CD14-positive monocyte (primary cell): ENCODE measurements at regions not wholly inside any gene's neighbourhood (a gene's known extent, or its start where the extent isn't known, plus 50 kb on each side); places are given as distances from the start of the nearest gene placed in this dataset.

Source experiments
- DNase-seq, 3 donors: peaks; one replicate each; pipeline ENCODE4 v3.0.0-alpha.2; 2011 to 2022
- H2AFZ ChIP-seq: 2 replicates; pipeline ENCODE4 v1.6.0; 2012; ENCODE audit warnings: mild to moderate bottlenecking, low read depth, low read length, inconsistent platforms; ENCODE audit not compliant: insufficient read depth, poor library complexity, severe bottlenecking
- H3K27ac ChIP-seq, 2 donors: 1 replicate in 1 of 2; 2 replicates in 1 of 2; pipeline ENCODE4 v1.5.1; 2012 to 2013; ENCODE audit warnings: low read length in 2 of 2, control low read depth in 1 of 2, inconsistent platforms in 1 of 2, low read depth in 1 of 2, mild to moderate bottlenecking in 1 of 2
- H3K27me3 ChIP-seq, 2 donors: one replicate each; pipeline versions ENCODE4 v1.6.0 to v1.6.1; 2011 to 2013; ENCODE audit warnings: low read length in 2 of 2; ENCODE audit not compliant: control insufficient read depth in 2 of 2, insufficient read depth in 2 of 2
- H3K36me3 ChIP-seq, 2 donors: replicated peaks in 1 of 2; 1 replicate in 1 of 2; 2 replicates in 1 of 2; pipeline versions ENCODE4 v1.5.1 to v1.6.1; 2012 to 2013; ENCODE audit warnings: low read length in 2 of 2, control low read depth in 1 of 2, inconsistent platforms in 1 of 2, mild to moderate bottlenecking in 1 of 2; ENCODE audit not compliant: insufficient read depth in 2 of 2, control insufficient read depth in 1 of 2
- H3K4me1 ChIP-seq, 2 donors: 1 replicate in 1 of 2; 2 replicates in 1 of 2; pipeline versions ENCODE4 v1.5.1 to v1.6.1; 2012 to 2013; ENCODE audit warnings: low read length in 2 of 2, control low read depth in 1 of 2, inconsistent platforms in 1 of 2, mild to moderate bottlenecking in 1 of 2, moderate library complexity in 1 of 2; ENCODE audit not compliant: insufficient read depth in 2 of 2, control insufficient read depth in 1 of 2
- H3K4me2 ChIP-seq: replicated peaks from 2 replicates; pipeline ENCODE3; 2012; ENCODE audit warnings: low read length, moderate library complexity, mild to moderate bottlenecking; ENCODE audit not compliant: poor library complexity, severe bottlenecking; ENCODE audit errors: extremely low read depth
- H3K4me3 ChIP-seq, 3 experiments: fragments of 200-600 bp in 1 of 3; sonication (generic) in 1 of 3; replicated peaks in 1 of 3; 1 replicate in 2 of 3; 2 replicates in 1 of 3; pipeline ENCODE4 v1.5.1; 2011 to 2013; ENCODE audit warnings: low read length in 3 of 3, mild to moderate bottlenecking in 3 of 3, control low read depth in 2 of 3, low read depth in 2 of 3, inconsistent platforms in 1 of 3, moderate library complexity in 1 of 3
- H3K79me2 ChIP-seq: 2 replicates; pipeline ENCODE4 v1.6.0; 2012; ENCODE audit warnings: mild to moderate bottlenecking, control low read depth, inconsistent platforms, low read length, moderate library complexity; ENCODE audit not compliant: insufficient read depth
- H3K9ac ChIP-seq: 2 replicates; pipeline ENCODE4 v1.6.0; 2017; ENCODE audit warnings: low read length, mild to moderate bottlenecking; ENCODE audit not compliant: insufficient read depth, poor library complexity, severe bottlenecking
- H3K9me3 ChIP-seq, 2 donors: replicated peaks in 1 of 2; 1 replicate in 1 of 2; 2 replicates in 1 of 2; pipeline versions ENCODE4 v1.5.1 to v1.6.1; 2012 to 2013; ENCODE audit warnings: low read length in 2 of 2, control low read depth in 1 of 2; ENCODE audit not compliant: control insufficient read depth in 1 of 2, insufficient read depth in 1 of 2
- H4K20me1 ChIP-seq: 2 replicates; pipeline ENCODE4 v1.6.0; 2012; ENCODE audit warnings: mild to moderate bottlenecking, low read length, control low read depth, moderate library complexity; ENCODE audit not compliant: insufficient read depth
- H3K27ac Mint-ChIP-seq, 7 donors: one replicate each; pipeline ENCODE4 v1.8.0; 2020; ENCODE audit warnings: mild to moderate bottlenecking in 7 of 7, mixed read lengths in 7 of 7, moderate library complexity in 6 of 7, inconsistent platforms in 2 of 7
- H3K27me3 Mint-ChIP-seq, 3 donors: one replicate each; pipeline ENCODE4 v1.8.0; 2021 to 2022; ENCODE audit warnings: low read depth in 3 of 3, mild to moderate bottlenecking in 3 of 3, mixed read lengths in 3 of 3, moderate library complexity in 3 of 3, inconsistent platforms in 1 of 3
- H3K36me3 Mint-ChIP-seq, 2 donors: one replicate each; pipeline ENCODE4 v1.8.0; 2020; ENCODE audit warnings: mixed read lengths in 2 of 2, inconsistent platforms in 1 of 2, mild to moderate bottlenecking in 1 of 2
- H3K4me1 Mint-ChIP-seq: one replicate; pipeline ENCODE4 v1.8.0; 2020; ENCODE audit warnings: mild to moderate bottlenecking, mixed read lengths
- H3K4me3 Mint-ChIP-seq, 2 donors: one replicate each; pipeline ENCODE4 v1.8.0; 2020; ENCODE audit warnings: mild to moderate bottlenecking in 2 of 2, mixed read lengths in 2 of 2, moderate library complexity in 1 of 2
- H3K9me3 Mint-ChIP-seq, 7 donors: one replicate each; pipeline ENCODE4 v1.8.0; 2020 to 2022; ENCODE audit warnings: mixed read lengths in 7 of 7, mild to moderate bottlenecking in 6 of 7, moderate library complexity in 6 of 7, inconsistent platforms in 2 of 7
- WGBS: methylation state at CpG from one replicate; pipeline ENCODE4 v1.1.5; 2013; ENCODE audit warnings: missing lambda C conversion rate; ENCODE audit not compliant: insufficient coverage; 5-methylcytosine and 5-hydroxymethylcytosine counted together
- intact Hi-C, 2 donors: fragments of 100-400 bp; cut with micrococcal nuclease; formaldehyde crosslinking; loops; one replicate each; pipeline versions ENCODE4 v1.15.0 to v1.15.1; 2023
- TF ChIP-seq, protein P1 (sequence below): fragments of 200-600 bp; IDR thresholded peaks from one replicate; pipeline ENCODE4 v1.8.0; 2022; ENCODE audit warnings: antibody characterized with exemption, mild to moderate bottlenecking

DNA sequence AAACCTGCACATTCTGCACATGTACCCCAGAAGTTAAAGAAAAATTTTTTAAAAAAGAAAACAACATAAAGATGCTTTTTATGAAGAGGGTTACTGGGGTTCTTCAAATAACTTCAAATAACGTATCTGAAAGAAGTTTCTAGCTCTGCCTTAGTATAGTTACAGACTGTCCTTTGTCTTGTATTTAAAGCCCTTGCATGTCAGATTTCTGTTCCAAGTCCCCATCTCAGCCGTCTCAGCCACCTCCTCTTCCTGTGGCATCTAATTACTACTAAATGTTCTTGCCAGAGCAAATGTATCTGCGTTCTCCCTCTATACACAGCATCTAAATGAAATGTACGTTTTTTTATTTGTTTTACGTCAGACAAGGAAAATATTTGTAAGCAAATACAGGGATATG, 89.4 kb upstream of the AKR1E2 start:
- Mint-ChIP-seq H3K9me3 (peaks cover 0 to 4% (median 0%) of the 10 kb centered on the region in 7 donors), H3K27ac (no peak overlapping the region), H3K4me1 (no peaks in the 10 kb centered on the region), H3K36me3 (no peaks in the 10 kb centered on the region), H3K4me3 (no peak overlapping the region), H3K27me3 (peaks cover 0 to 3% (median 0%) of the 10 kb centered on the region in 3 donors)
- Histone ChIP-seq H3K79me2 (no peaks in the 10 kb centered on the region), H3K4me3 (no peak overlapping the region), H2AFZ (no peak overlapping the region), H3K27me3 (no peaks in the 10 kb centered on the region), H3K9ac (no peak overlapping the region), H3K27ac (no peak overlapping the region), H3K36me3 (no peaks in the 10 kb centered on the region), H3K9me3 (no peaks in the 10 kb centered on the region), H3K4me2 (no peak overlapping the region), H3K4me1 (no peaks in the 10 kb centered on the region), H4K20me1 (no peaks in the 10 kb centered on the region)
- 100% methylated on average over 1 of the region's 5 CpGs for WGBS
- intact Hi-C loops, result no loop called here
- DNase-seq, result no peak
- TF ChIP-seq, protein P1, sequence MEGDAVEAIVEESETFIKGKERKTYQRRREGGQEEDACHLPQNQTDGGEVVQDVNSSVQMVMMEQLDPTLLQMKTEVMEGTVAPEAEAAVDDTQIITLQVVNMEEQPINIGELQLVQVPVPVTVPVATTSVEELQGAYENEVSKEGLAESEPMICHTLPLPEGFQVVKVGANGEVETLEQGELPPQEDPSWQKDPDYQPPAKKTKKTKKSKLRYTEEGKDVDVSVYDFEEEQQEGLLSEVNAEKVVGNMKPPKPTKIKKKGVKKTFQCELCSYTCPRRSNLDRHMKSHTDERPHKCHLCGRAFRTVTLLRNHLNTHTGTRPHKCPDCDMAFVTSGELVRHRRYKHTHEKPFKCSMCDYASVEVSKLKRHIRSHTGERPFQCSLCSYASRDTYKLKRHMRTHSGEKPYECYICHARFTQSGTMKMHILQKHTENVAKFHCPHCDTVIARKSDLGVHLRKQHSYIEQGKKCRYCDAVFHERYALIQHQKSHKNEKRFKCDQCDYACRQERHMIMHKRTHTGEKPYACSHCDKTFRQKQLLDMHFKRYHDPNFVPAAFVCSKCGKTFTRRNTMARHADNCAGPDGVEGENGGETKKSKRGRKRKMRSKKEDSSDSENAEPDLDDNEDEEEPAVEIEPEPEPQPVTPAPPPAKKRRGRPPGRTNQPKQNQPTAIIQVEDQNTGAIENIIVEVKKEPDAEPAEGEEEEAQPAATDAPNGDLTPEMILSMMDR, result no peak

- Histone ChIP-seq H3K36me3 (no peaks in the 10 kb centered on the region), H3K27me3 (no peaks in the 10 kb centered on the region), H3K9me3 (no peaks in the 10 kb centered on the region), H3K79me2 (no peaks in the 10 kb centered on the region), H3K4me3 (no peak overlapping the region), H3K4me1 (no peaks in the 10 kb centered on the region), H4K20me1 (no peaks in the 10 kb centered on the region), H2AFZ (no peak overlapping the region), H3K4me2 (no peak overlapping the region), H3K27ac (no peak overlapping the region), H3K9ac (no peak overlapping the region)
- intact Hi-C loops, result no loop called here
- Mint-ChIP-seq H3K4me3 (no peak overlapping the region), H3K4me1 (no peaks in the 10 kb centered on the region), H3K27ac (peak overlapping the region in 1 of 7 donors; percentile 40), H3K9me3 (peaks cover 0 to 4% (median 0%) of the 10 kb centered on the region in 7 donors), H3K36me3 (no peaks in the 10 kb centered on the region), H3K27me3 (peaks cover 0 to 3% (median 0%) of the 10 kb centered on the region in 3 donors)
- TF ChIP-seq, protein P1, result no peak
- no peak for DNase-seq
- no CpG with 5 or more reads among the region's 7 CpGs for WGBS
Observed at GRCh38 chr10:4736183-4736582, 89.8 kb upstream of the AKR1E2 start.
